Activated CD4-positive, alpha-beta T cell treated with anti-CD3 and anti-CD28 coated beads for 4 hours (primary cell): ENCODE measurements at regions not wholly inside any gene's neighbourhood (a gene's known extent, or its start where the extent isn't known, plus 50 kb on each side); places are given as distances from the start of the nearest gene placed in this dataset.

Experiments used
- DNase-seq, 2 donors: peaks; one replicate each; pipeline ENCODE4 v3.0.0-alpha.2; 2020

DNA sequence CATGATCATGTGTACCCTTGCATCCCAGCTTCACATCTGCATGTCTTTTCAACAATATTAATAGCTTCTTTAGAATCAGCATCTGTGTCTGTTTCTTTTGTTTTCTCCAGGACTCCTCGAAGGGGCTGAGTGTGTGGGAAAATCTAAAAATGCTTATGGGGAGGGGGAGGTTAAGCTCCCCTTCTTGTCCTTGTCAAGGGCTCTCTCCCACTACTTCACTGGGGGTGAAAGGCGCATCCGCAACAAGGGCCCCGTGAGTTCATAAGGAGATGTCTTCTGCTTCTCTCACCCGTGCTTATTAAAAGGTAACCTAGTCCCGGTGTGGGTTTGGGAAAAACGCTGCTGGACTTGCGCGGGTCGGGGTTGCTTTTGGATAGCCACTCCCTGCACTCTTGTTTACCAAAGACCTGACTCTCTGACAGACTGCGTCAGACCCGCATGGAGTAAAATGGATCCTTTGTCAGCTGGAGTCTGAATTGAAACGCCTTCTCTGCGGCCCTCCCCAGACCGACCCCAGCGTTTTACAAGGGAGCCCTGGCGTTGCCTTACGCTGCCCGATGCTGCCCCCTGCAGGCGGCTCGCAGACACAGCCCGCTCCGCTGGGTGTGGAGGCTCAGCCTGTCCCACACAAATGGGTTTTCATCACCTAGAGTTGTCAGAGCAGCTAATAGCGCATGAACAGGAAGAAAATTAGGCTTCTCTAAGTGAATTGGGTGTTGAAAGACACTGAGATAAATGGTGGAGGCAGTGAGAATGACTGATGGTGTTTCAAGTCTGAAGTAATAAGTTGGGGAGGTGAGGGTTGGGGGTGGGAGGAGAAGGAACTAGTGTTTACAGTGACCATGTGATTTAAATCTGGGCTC lies 53.8 kb downstream of the IER5 start:
- DNase-seq = peak; percentile 85 to 92

- no peak for DNase-seq
Observed at GRCh38 chr1:181143102-181143859, 54.8 kb downstream of the IER5 start.

- DNase-seq = no peak
Observed at GRCh38 chr1:181144238-181144637, 55.7 kb downstream of the IER5 start.

- no peak for DNase-seq
Observed at GRCh38 chr1:181148636-181149035, 60.1 kb downstream of the IER5 start.

DNA sequence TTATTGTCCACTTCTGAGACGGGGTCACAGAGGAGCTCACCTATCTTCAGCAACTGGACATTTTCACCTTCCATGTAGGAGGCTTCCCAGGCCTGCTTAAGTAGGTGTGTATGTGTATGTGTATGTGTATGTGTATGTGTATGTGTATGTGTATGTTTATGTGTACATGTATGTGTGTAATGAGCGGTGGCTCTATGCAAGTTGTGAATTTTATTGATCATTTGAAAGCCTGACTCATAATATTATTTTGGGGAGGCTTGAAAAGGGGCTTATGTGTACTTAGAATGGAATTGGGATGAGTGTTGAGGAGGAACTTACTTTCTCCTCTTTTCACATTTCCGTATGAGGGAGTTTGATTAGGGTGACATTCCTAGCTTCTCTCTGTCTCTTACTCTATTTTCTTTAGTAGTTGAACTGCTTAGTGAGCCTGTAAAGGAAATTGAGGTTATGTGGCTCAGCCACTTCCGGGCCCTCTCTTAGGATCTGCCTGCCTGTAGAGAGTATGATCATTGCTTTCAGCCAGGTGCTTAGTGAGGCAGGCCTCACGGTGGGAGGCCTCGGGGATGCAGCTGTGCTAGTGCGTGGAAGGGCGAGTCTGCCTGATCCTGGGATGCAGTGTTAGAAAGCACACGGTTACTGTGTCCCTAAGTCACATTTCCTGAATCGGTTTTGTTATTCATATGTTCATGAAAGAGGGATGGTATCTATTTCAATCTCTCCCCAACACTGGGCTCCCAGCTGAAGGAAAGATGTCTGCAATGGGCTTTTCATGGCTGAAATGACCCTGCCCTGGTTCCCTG lies 61.0 kb downstream of the IER5 start:
- peak; percentile 58 to 64 for DNase-seq

DNA sequence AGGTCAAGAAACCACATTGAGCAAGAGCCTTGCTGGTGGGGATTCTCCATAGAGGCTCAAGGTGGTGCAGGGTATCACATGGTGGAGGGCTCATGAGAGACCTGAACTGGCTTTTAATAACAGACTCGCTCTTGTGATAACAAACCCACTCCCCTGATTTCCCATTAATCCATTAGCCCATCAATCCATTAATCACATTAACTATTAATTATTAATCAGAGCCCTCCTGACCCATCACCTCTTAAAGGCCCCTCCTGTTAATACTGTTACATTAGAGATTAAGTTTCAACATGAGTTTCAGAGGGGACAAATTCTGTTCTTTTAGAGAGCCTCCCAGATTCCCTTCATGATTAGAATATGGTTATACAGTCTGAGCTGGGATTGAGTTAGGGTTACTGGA lies 61.8 kb downstream of the IER5 start:
- no peak for DNase-seq

DNA sequence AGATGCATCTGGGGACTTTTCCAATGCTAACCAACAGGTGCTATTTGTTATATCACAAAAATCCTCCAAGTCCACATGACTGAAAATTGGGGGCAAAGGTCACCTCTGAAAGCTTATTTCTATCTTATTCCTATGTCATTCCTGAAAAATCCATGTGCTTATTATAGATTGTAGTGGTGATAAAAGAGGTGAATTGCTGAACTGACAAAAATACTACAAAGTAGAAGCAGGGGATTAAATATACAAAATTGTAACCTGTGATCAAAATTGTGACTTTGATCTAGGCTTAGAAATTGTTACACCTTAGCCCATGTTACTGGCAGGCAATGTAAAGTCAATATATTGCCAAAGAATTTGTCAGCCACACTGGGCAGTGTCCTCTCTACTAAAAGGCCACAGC lies 62.3 kb downstream of the IER5 start:
- DNase-seq = no peak

- no peak for DNase-seq
Observed at GRCh38 chr1:181151378-181152326, 63.2 kb downstream of the IER5 start.

DNA sequence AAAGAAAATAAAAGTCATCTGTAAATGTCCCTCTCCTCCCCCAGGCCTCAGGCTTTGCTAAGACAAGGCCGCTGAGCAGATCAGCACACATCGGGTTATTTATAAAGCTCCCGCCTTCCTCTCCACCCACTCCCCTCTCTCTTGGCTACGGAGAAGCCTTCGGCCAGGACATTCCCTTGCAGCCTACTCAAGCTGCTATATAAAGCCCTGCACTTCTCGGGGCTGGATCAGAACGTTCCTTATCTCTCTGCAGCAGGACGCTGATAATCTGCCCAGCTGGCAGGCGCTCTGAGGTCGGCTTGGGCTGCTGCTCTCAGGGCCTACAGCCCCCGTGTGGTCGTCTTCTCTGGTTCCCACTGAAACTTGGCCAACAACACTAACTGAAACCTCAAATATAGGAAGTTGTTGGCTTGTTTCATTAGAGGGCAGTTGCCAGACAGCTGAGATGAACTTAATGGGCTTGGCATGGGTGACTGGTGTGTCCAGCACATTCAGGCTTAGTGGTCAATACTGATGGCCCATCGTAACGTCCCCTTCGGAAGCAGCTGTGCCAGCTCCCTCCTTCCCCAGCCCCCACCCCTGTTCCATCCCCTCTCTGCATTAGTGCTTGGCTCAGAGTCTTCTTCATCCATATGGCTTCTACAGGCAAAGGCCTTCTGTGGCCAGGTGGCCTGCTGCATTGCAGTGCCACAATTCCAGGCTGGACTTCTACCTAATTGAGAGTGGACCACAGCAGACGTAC lies 64.6 kb downstream of the IER5 start:
- no peak for DNase-seq

GRCh38 chr1:181153634-181153961 lies 65.1 kb downstream of the IER5 start:
- no peak for DNase-seq

- no peak for DNase-seq
Observed at GRCh38 chr1:181155339-181155738, 66.8 kb downstream of the IER5 start.

DNA sequence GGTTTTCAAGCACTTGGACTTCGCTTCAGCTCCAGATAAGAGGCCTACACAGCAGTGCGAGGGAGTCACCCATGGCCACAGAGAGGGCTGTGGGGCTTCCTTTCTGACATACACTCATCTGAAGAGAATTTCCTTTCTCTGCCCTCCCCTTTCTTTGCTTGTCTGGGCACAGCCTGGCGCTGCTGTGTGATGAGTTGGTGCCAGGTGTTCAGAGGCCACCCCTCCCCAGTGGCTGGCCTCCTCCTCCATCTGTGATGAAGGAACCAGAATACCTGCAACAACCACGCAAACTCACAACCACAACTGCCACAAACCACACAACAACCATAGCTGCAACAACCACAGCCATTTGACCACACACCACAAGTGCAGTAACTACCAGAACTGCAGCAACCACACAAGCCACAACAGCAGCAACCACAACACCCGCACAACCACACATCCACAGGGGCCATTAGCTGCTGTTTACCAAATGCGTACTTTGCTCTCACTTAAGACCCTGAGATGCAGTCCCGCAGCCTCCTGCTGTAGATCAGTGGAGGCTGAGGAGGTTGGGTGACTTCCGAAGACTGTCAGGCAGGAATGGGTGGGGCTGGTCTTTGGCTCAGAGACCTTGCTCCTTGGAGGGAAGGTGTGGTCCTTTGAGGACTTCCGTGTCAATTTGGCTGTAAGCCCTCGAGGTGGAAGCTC lies 71.1 kb downstream of the IER5 start:
- DNase-seq = peak; percentile 24 to 29

- DNase-seq = no peak
Observed at GRCh38 chr1:181160322-181160721, 71.8 kb downstream of the IER5 start.

DNA sequence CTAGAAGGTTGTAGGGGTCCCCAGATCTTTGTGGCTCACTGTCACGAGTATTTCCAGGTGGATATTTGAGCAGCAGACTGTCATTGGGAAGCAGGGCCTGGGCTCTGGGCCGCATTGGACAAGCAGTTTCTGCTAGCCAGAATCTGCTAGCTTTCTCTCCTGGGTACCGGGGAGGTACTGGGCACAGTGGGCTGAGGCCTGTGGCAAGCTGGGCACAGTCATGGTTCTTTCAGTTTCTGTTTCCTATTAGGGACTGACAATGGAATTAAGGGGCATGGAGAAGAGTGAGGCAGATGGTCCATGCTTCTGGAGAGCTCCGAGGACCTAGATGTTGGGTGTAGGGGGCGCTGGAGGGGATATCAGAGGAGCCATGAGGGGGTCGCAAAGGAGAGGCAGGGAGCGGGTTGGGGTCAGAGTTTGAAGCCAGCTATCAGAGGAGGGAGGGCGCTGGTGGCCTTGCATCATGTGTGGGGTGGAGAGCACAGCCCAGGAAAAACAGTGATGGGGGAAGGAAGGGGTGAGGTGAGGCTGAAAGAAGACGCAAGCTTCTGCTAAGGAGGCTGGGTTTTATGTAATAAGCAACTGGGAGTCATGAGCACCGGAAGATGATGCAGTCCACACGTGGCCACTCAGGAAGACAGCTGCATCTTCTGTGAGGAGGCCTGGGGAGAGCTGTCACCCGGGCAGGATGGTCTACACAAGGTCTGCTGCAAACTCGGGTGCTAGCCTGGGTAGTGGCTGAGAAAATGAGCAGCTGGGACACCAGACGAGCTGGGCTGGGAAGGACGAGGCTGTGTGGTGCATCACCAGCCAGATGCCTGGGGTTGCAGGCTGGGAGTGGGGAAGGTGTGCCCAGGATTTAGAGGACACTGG lies 72.7 kb downstream of the IER5 start:
- DNase-seq = no peak

DNA sequence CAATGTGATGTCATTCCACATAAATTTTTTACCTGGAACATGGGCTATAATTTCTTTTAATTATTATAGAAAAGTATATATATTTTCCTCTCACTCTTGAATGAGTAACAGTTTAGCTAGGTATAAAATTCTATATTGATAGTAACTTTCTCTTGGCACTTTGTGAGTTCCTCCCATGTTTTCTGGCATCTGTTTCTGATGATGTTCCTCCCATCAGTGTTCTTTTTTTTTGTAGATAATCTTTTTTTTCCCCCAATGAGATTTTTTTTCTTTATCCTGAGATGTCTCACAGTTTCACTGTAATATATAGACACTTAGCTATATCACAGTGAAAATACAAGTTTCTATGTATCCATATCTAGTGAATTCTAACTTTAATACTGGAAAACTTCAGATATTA lies 75.2 kb downstream of the IER5 start:
- no peak for DNase-seq

- DNase-seq = peak; percentile 72 to 76
Observed at GRCh38 chr1:181166377-181167196, 78.1 kb downstream of the IER5 start.

- DNase-seq = no peak
Observed at GRCh38 chr1:181169281-181169865, 80.9 kb downstream of the IER5 start.

DNA sequence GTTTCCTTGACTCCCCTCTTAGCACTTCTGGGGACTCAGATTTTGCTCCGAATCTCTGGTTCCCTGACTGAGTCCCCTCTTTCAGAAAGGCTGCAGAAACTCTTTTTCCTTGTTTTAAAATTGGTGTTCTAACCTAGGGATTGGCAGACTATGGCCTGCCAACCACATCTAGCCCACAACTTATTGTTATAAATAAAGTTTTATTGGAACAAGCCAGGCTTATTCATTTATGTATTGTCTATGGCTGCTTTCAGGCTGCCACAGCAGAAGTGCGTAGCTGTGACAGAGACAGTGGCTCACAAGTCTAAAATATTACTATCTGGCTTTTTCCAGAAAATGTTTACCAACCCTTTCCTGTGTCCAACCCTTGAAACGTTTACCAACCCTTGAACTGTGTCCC lies 81.7 kb downstream of the IER5 start:
- no peak for DNase-seq

GRCh38 chr1:181172082-181172481 lies 83.6 kb downstream of the IER5 start:
- no peak for DNase-seq
